K562 (cell line): ENCODE measurements at regions not wholly inside any gene's neighbourhood (a gene's known extent, or its start where the extent isn't known, plus 50 kb on each side); places are given as distances from the start of the nearest gene placed in this dataset.

Experiments
- ATF3 ChIP-seq, 2 experiments: fragments of 450-650 bp in 1 of 2; sonication (generic) in 1 of 2; formaldehyde crosslinking in 1 of 2; IDR thresholded peaks in 1 of 2; conservative IDR thresholded peaks in 1 of 2; 2 replicates each; pipeline versions ENCODE4 v1.6.1 to v1.8.1; 2016 to 2023; ENCODE audit warnings: mild to moderate bottlenecking in 2 of 2, moderate library complexity in 2 of 2, inconsistent platforms in 1 of 2, missing genetic modification reagents in 1 of 2
- ATF7 ChIP-seq: fragments of 450-650 bp; IDR thresholded peaks from 2 replicates; pipeline ENCODE4 v1.7.1; 2014; ENCODE audit warnings: mild to moderate bottlenecking, moderate library complexity
- BRCA1 ChIP-seq, 2 experiments: fragments of 450-650 bp in 1 of 2; sonication (generic) in 1 of 2; formaldehyde crosslinking in 1 of 2; IDR thresholded peaks; 2 replicates each; pipeline versions ENCODE4 v1.5.0 to v1.6.1; 2017 to 2020; ENCODE audit warnings: mild to moderate bottlenecking in 1 of 2, missing genetic modification reagents in 1 of 2
- CTCF ChIP-seq, 3 experiments: IDR thresholded peaks in 2 of 3; conservative IDR thresholded peaks in 1 of 3; 2 replicates each; pipeline ENCODE4 v1.5.1; 2011 to 2012; ENCODE audit warnings: low read length in 3 of 3, mild to moderate bottlenecking in 3 of 3, control low read depth in 2 of 3, improper control_type of control experiment in 1 of 3, inconsistent platforms in 1 of 3, low read depth in 1 of 3, mixed read lengths in 1 of 3, moderate library complexity in 1 of 3; ENCODE audit not compliant: insufficient read depth in 2 of 3
- ELF1 ChIP-seq: fragments of 200-800 bp; sonication (Bioruptor generic); IDR thresholded peaks from 2 replicates; pipeline ENCODE4 v1.6.1; 2016; ENCODE audit warnings: missing genetic modification characterization, missing compliant biosample characterization
- GATA2 ChIP-seq: sonication (generic); formaldehyde crosslinking; IDR thresholded peaks from 2 replicates; pipeline ENCODE4 v1.4.0; 2020; ENCODE audit warnings: mild to moderate bottlenecking, missing genetic modification reagents
- NR3C1 ChIP-seq: sonication (generic); formaldehyde crosslinking; IDR thresholded peaks from 2 replicates; pipeline ENCODE4 v1.8.1; 2022; ENCODE audit warnings: missing genetic modification reagents
- RAD21 ChIP-seq, 2 experiments: fragments of 250-450 bp in 1 of 2; fragments of 450-650 bp in 1 of 2; sonication (Bioruptor Pico) in 1 of 2; formaldehyde crosslinking in 1 of 2; IDR thresholded peaks in 1 of 2; conservative IDR thresholded peaks in 1 of 2; 2 replicates each; pipeline versions ENCODE4 v1.4.0 to v1.8.0; 2020 to 2022; ENCODE audit warnings: mild to moderate bottlenecking in 2 of 2, moderate library complexity in 1 of 2
- RAD51 ChIP-seq: fragments of 450-650 bp; IDR thresholded peaks from 2 replicates; pipeline ENCODE4 v1.7.1; 2016; ENCODE audit warnings: low read depth, mild to moderate bottlenecking, borderline replicate concordance
- REST ChIP-seq, 2 experiments: fragments of 450-650 bp; formaldehyde crosslinking in 1 of 2; IDR thresholded peaks; 2 replicates each; pipeline versions ENCODE4 v1.4.0 to v1.6.1; 2014 to 2020; ENCODE audit warnings: mild to moderate bottlenecking in 2 of 2, borderline replicate concordance in 1 of 2, low read depth in 1 of 2
- ZZZ3 ChIP-seq: fragments of 450-650 bp; IDR thresholded peaks from 2 replicates; pipeline ENCODE4 v1.6.1; 2016; ENCODE audit warnings: antibody characterized with exemption, mild to moderate bottlenecking, moderate library complexity

- TF ChIP-seq NR3C1 (CRISPR knock-in tag) (no peak), BRCA1 (IDR thresholded peaks at IDR 0.05) (no peak), BRCA1 (CRISPR knock-in tag; IDR thresholded peaks at IDR 0.05) (no peak), REST (IDR thresholded peaks at IDR 0.05; ENCODE audit: borderline replicate concordance) (no peak), REST (CRISPR knock-in tag; IDR thresholded peaks at IDR 0.05; ENCODE audit: low read depth) (no peak), ATF7 (no peak), ATF3 (IDR thresholded peaks at IDR 0.05) (no peak), ATF3 (CRISPR knock-in tag; conservative IDR thresholded peaks at IDR 0.05) (no peak), GATA2 (CRISPR knock-in tag) (no peak), ELF1 (tag) (no peak), RAD21 (CRISPR knock-in tag; conservative IDR thresholded peaks at IDR 0.05 in 1 of 2, IDR thresholded peaks at IDR 0.05 in 1 of 2) (no peak), ZZZ3 (no peak), RAD51 (no peak), CTCF (IDR thresholded peaks at IDR 0.05 in 2 of 3, conservative IDR thresholded peaks at IDR 0.05 in 1 of 3; ENCODE audit: insufficient read depth in 2 of 3, low read depth in 1 of 3, low read length in 3 of 3) (no peak)
Measured at GRCh38 chr2:146467425-146467824, 1377.4 kb upstream of the ACVR2A start.
